CD8-positive, alpha-beta memory T cell (primary cell): ENCODE measurements at regions not wholly inside any gene's neighbourhood (a gene's known extent, or its start where the extent isn't known, plus 50 kb on each side); places are given as distances from the start of the nearest gene placed in this dataset.
A peak's percentile ranks its signal among the peaks of the same experiment; 100 is the strongest.

Experiments used
- CTCF ChIA-PET: fragments of 350-600 bp; sonication (Branson Sonifier 250); formaldehyde crosslinking; loops from one replicate; lab custom pipeline; 2021; ENCODE audit warnings: antibody characterized with exemption; lab: Charles Lee
- POLR2A ChIA-PET: fragments of 350-600 bp; sonication (Branson Sonifier 250); formaldehyde crosslinking; loops from one replicate; lab custom pipeline; 2021; ENCODE audit warnings: antibody characterized with exemption; lab: Charles Lee
- DNase-seq, 5 donors: peaks; one replicate each; pipeline versions ENCODE4 v3.0.0 to v3.0.0-alpha.2; 2020 to 2022; ENCODE audit warnings: mixed read lengths in 1 of 5
- H3K27ac ChIP-seq: one replicate; pipeline ENCODE4 v1.7.0; 2013; ENCODE audit warnings: low read depth, mild to moderate bottlenecking, low read length, moderate library complexity
- H3K27me3 ChIP-seq: 2 replicates; pipeline ENCODE4 v1.7.0; 2013; ENCODE audit warnings: low read length, mild to moderate bottlenecking; ENCODE audit not compliant: insufficient read depth, poor library complexity, severe bottlenecking
- H3K36me3 ChIP-seq: 2 replicates; pipeline ENCODE4 v1.7.0; 2013; ENCODE audit warnings: mild to moderate bottlenecking, low read length, moderate library complexity; ENCODE audit not compliant: insufficient read depth
- H3K4me1 ChIP-seq: 2 replicates; pipeline ENCODE4 v1.7.0; 2013; ENCODE audit warnings: mild to moderate bottlenecking, low read length, moderate library complexity; ENCODE audit not compliant: insufficient read depth
- H3K4me3 ChIP-seq: 2 replicates; pipeline ENCODE4 v1.7.0; 2013; ENCODE audit warnings: mild to moderate bottlenecking, low read length
- H3K9me3 ChIP-seq: 2 replicates; pipeline ENCODE4 v1.7.0; 2013; ENCODE audit warnings: mild to moderate bottlenecking, low read length
- H3K27ac Mint-ChIP-seq, 8 donors: one replicate each; pipeline ENCODE4 v1.8.0; 2020 to 2021; ENCODE audit warnings: mixed read lengths in 8 of 8, mild to moderate bottlenecking in 6 of 8, inconsistent platforms in 3 of 8, moderate library complexity in 3 of 8
- H3K27me3 Mint-ChIP-seq, 2 donors: one replicate each; pipeline ENCODE4 v1.8.0; 2020 to 2021; ENCODE audit warnings: mixed read lengths in 2 of 2, mild to moderate bottlenecking in 1 of 2, moderate library complexity in 1 of 2
- H3K36me3 Mint-ChIP-seq, 3 donors: one replicate each; pipeline ENCODE4 v1.8.0; 2020 to 2021; ENCODE audit warnings: mixed read lengths in 3 of 3, inconsistent platforms in 1 of 3, mild to moderate bottlenecking in 1 of 3
- H3K4me1 Mint-ChIP-seq, 3 donors: one replicate each; pipeline ENCODE4 v1.8.0; 2020 to 2021; ENCODE audit warnings: mixed read lengths in 3 of 3, inconsistent platforms in 1 of 3, mild to moderate bottlenecking in 1 of 3
- H3K4me3 Mint-ChIP-seq, 7 donors: one replicate each; pipeline ENCODE4 v1.8.0; 2020 to 2021; ENCODE audit warnings: mixed read lengths in 7 of 7, mild to moderate bottlenecking in 6 of 7, moderate library complexity in 4 of 7, inconsistent platforms in 2 of 7
- H3K9me3 Mint-ChIP-seq, 5 donors: one replicate each; pipeline ENCODE4 v1.8.0; 2020 to 2022; ENCODE audit warnings: mixed read lengths in 5 of 5, mild to moderate bottlenecking in 3 of 5, moderate library complexity in 2 of 5, inconsistent platforms in 1 of 5

- CTCF ChIA-PET: no interaction called here
These were observed 64.9 kb upstream of the KLHL29 start for GRCh38 chr2:23320058-23320457.

DNA sequence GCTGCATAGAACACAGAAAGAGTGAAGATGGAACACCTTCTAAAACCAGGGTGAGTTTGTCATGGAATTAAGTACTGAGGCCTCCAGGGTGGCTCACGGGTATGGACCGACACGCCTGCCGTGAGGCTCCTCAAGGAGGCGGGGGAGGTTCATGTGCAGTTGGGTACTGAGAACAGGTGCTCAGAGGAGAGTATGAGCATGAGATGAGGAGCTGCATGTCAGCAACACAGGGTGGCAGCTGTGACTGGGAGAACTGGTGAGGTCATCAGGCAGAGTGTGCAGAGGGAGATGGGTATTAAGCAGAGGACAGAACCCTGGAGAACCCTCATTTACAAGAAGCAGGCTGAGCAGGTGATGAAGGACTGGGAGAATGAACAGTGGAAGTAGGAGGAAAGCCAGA is 63.2 kb upstream of the KLHL29 start:
- peaks cover 19 to 35% of the 10 kb centered on the region in 2 donors for H3K27me3 Mint-ChIP-seq
- H3K36me3 ChIP-seq: no peaks in the 10 kb centered on the region
- no peak overlapping the region for H3K4me3 Mint-ChIP-seq
- DNase-seq: no peak
- no peaks in the 10 kb centered on the region for H3K4me1 ChIP-seq
- peaks cover 0 to 7% (median 0%) of the 10 kb centered on the region in 5 donors for H3K9me3 Mint-ChIP-seq
- H3K4me1 Mint-ChIP-seq: no peaks in the 10 kb centered on the region
- POLR2A ChIA-PET: no interaction called here
- H3K27ac Mint-ChIP-seq: no peak overlapping the region
- CTCF ChIA-PET: no interaction called here
- H3K27ac ChIP-seq: no peak overlapping the region
- no peaks in the 10 kb centered on the region for H3K27me3 ChIP-seq
- no peaks in the 10 kb centered on the region for H3K9me3 ChIP-seq
- no peaks in the 10 kb centered on the region for H3K36me3 Mint-ChIP-seq
- H3K4me3 ChIP-seq: no peak overlapping the region

More at GRCh38 chr2:23320058-23320457, 64.9 kb upstream of the KLHL29 start:
- H3K9me3 Mint-ChIP-seq: peaks cover 0 to 7% (median 0%) of the 10 kb centered on the region in 5 donors
- Histone ChIP-seq H3K27ac (no peak overlapping the region), H3K4me3 (no peak overlapping the region), H3K9me3 (no peaks in the 10 kb centered on the region), H3K27me3 (no peaks in the 10 kb centered on the region), H3K4me1 (no peaks in the 10 kb centered on the region), H3K36me3 (no peaks in the 10 kb centered on the region)
- peaks cover 19 to 38% of the 10 kb centered on the region in 2 donors for H3K27me3 Mint-ChIP-seq
- no peak overlapping the region for H3K27ac Mint-ChIP-seq
- H3K4me3 Mint-ChIP-seq: no peak overlapping the region
- no peak for DNase-seq
- H3K36me3 Mint-ChIP-seq: no peaks in the 10 kb centered on the region
- POLR2A ChIA-PET: no interaction called here
- H3K4me1 Mint-ChIP-seq: no peaks in the 10 kb centered on the region

DNA sequence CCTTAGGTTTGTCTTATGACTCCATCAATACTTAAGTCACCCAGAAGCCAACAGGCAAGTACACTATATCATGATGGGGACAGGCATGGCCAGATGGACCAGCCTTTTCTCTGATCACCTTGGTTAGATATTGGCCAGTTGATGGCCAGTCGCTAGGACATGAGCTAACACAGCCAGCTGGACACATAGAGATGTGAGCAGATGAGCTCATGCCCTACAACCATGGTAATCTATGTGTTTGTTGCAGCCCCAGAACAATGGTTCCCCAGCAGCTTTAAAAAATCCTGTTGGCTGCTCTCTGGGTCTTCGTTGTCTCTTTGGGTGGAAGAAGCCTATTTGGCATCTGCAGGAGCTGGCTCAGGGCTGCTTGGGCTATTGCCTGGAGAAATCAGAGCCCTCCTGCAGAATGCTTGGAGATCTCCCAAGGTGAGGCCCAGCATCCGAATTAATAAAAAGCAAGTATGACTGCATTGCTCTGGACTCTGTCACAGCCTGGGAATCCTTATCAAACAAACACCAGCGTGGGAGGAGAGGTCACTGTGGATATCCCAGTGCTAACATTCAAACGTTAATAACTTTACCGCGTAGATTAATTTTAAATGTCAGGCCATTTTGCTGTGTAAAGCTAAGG is 62.3 kb upstream of the KLHL29 start:
- Mint-ChIP-seq H3K4me3 (peak overlapping the region in 1 of 7 donors; percentile 4), H3K27ac (no peak overlapping the region), H3K36me3 (no peaks in the 10 kb centered on the region), H3K9me3 (peaks cover 0 to 7% (median 0%) of the 10 kb centered on the region in 5 donors), H3K27me3 (peaks cover 15 to 29% of the 10 kb centered on the region in 2 donors), H3K4me1 (no peaks in the 10 kb centered on the region)
- H3K27me3 ChIP-seq: no peaks in the 10 kb centered on the region
- ChIA-PET POLR2A (no interaction called here), CTCF (no interaction called here)
- H3K4me1 ChIP-seq: no peaks in the 10 kb centered on the region
- H3K4me3 ChIP-seq: no peak overlapping the region
- no peak for DNase-seq
- no peaks in the 10 kb centered on the region for H3K9me3 ChIP-seq
- H3K27ac ChIP-seq: no peak overlapping the region
- H3K36me3 ChIP-seq: no peaks in the 10 kb centered on the region

DNA sequence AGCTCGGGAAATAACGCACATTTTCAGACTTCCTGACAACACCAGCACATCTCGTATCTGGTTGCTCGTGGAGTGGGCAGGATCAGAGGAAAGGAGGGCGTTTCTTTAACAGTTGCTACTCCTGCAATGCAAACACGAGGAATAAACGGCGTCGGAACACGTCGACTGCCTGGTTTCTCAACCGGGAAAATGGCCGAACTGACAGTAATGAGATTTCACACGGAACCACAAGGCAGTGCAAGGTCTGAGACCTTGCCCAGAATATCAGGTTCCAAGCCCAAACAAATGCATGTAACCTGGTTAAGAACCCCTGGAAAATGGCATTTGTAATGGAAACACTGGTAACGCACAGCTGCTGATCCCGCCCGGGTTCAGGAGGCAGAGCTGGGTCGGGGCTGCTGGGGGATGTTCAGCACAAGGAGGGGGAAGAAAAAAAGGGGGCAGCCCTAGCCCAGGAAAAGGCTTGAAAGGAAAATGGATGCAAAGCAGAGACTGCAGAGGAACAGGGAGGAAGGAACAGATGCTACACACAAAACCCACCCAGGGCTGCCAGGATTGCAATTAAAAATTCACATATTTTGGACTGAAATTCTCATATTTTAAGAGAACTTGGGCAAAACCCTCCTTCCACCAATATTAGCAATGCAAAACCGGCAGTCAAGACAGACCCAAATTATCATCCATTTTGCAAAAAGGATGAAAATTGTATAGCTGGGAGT is 61.6 kb upstream of the KLHL29 start:
- CTCF ChIA-PET: no interaction called here
- Mint-ChIP-seq H3K27me3 (peaks cover 18 to 32% of the 10 kb centered on the region in 2 donors), H3K4me1 (no peaks in the 10 kb centered on the region), H3K9me3 (peaks cover 0 to 7% (median 0%) of the 10 kb centered on the region in 5 donors), H3K27ac (no peak overlapping the region), H3K4me3 (no peak overlapping the region), H3K36me3 (no peaks in the 10 kb centered on the region)
- H3K4me1 ChIP-seq: no peaks in the 10 kb centered on the region
- no peaks in the 10 kb centered on the region for H3K36me3 ChIP-seq
- H3K27ac ChIP-seq: no peak overlapping the region
- DNase-seq: no peak
- POLR2A ChIA-PET: no interaction called here
- no peak overlapping the region for H3K4me3 ChIP-seq
- H3K9me3 ChIP-seq: no peaks in the 10 kb centered on the region
- H3K27me3 ChIP-seq: no peaks in the 10 kb centered on the region

GRCh38 chr2:23323917-23324680 is 60.9 kb upstream of the KLHL29 start:
- no peaks in the 10 kb centered on the region for H3K27me3 ChIP-seq
- no peaks in the 10 kb centered on the region for H3K9me3 ChIP-seq
- no peaks in the 10 kb centered on the region for H3K36me3 ChIP-seq
- no peak for DNase-seq
- H3K27ac Mint-ChIP-seq: no peak overlapping the region
- H3K4me1 Mint-ChIP-seq: no peaks in the 10 kb centered on the region
- no peaks in the 10 kb centered on the region for H3K36me3 Mint-ChIP-seq
- no peak overlapping the region for H3K4me3 Mint-ChIP-seq
- H3K9me3 Mint-ChIP-seq: peaks cover 0 to 7% (median 0%) of the 10 kb centered on the region in 5 donors
- ChIA-PET POLR2A (no interaction called here), CTCF (no interaction called here)
- no peaks in the 10 kb centered on the region for H3K4me1 ChIP-seq
- no peak overlapping the region for H3K27ac ChIP-seq
- peaks cover 18 to 32% of the 10 kb centered on the region in 2 donors for H3K27me3 Mint-ChIP-seq
- H3K4me3 ChIP-seq: no peak overlapping the region

GRCh38 chr2:23326330-23326729 is 58.6 kb upstream of the KLHL29 start:
- Histone ChIP-seq H3K4me3 (no peak overlapping the region), H3K27ac (no peak overlapping the region), H3K9me3 (no peaks in the 10 kb centered on the region), H3K36me3 (no peaks in the 10 kb centered on the region), H3K4me1 (no peaks in the 10 kb centered on the region), H3K27me3 (no peaks in the 10 kb centered on the region)
- H3K36me3 Mint-ChIP-seq: no peaks in the 10 kb centered on the region
- no peak for DNase-seq
- H3K9me3 Mint-ChIP-seq: peaks cover 0 to 7% (median 0%) of the 10 kb centered on the region in 5 donors
- no peaks in the 10 kb centered on the region for H3K4me1 Mint-ChIP-seq
- ChIA-PET CTCF (no interaction called here), POLR2A (no interaction called here)
- H3K4me3 Mint-ChIP-seq: no peak overlapping the region
- no peak overlapping the region for H3K27ac Mint-ChIP-seq
- H3K27me3 Mint-ChIP-seq: peaks cover 11 to 23% of the 10 kb centered on the region in 2 donors

DNA sequence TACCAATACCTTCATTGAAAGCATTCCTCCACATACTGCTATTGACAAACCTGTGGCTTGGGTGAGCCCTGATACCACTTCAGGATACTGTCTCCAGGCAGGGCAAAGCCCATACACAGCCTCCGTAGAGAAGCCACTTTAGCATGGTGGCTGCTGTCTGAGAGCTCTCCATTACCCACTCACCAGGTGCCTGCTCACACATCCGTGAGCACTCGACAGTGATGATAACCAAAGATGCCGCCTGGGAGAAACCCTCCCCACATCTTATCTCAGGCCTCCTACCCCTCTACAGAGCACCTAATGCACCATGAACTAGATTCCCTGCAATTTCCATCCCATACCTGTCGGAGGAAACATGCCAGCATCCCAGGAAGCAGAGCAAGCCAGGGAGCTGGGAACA is 57.6 kb upstream of the KLHL29 start:
- CTCF ChIA-PET: no interaction called here
- Histone ChIP-seq H3K27me3 (no peaks in the 10 kb centered on the region), H3K4me1 (no peaks in the 10 kb centered on the region), H3K4me3 (no peak overlapping the region), H3K36me3 (no peaks in the 10 kb centered on the region), H3K9me3 (no peaks in the 10 kb centered on the region), H3K27ac (no peak overlapping the region)
- H3K27ac Mint-ChIP-seq: no peak overlapping the region
- no peak for DNase-seq
- H3K9me3 Mint-ChIP-seq: peaks cover 0 to 2% (median 0%) of the 10 kb centered on the region in 5 donors
- H3K4me1 Mint-ChIP-seq: no peaks in the 10 kb centered on the region
- peaks cover 11 to 20% of the 10 kb centered on the region in 2 donors for H3K27me3 Mint-ChIP-seq
- H3K36me3 Mint-ChIP-seq: no peaks in the 10 kb centered on the region
- POLR2A ChIA-PET: no interaction called here
- H3K4me3 Mint-ChIP-seq: no peak overlapping the region

GRCh38 chr2:23327887-23328286 is 57.1 kb upstream of the KLHL29 start:
- POLR2A ChIA-PET: no interaction called here
- peaks cover 0 to 2% (median 0%) of the 10 kb centered on the region in 5 donors for H3K9me3 Mint-ChIP-seq
- H3K27ac ChIP-seq: no peak overlapping the region

More at GRCh38 chr2:23327887-23328286, 57.1 kb upstream of the KLHL29 start:
- Histone ChIP-seq H3K4me3 (no peak overlapping the region), H3K27me3 (no peaks in the 10 kb centered on the region), H3K9me3 (no peaks in the 10 kb centered on the region), H3K4me1 (no peaks in the 10 kb centered on the region), H3K36me3 (no peaks in the 10 kb centered on the region)
- Mint-ChIP-seq H3K4me3 (no peak overlapping the region), H3K27ac (no peak overlapping the region), H3K36me3 (no peaks in the 10 kb centered on the region), H3K27me3 (peaks cover 9 to 19% of the 10 kb centered on the region in 2 donors), H3K4me1 (no peaks in the 10 kb centered on the region)
- CTCF ChIA-PET: no interaction called here
- DNase-seq: no peak
